Hematopoietic multipotent progenitor cell (in vitro differentiated cells): ENCODE measurements at regions not wholly inside any gene's neighbourhood (a gene's known extent, or its start where the extent isn't known, plus 50 kb on each side); places are given as distances from the start of the nearest gene placed in this dataset.
A peak's percentile ranks its signal among the peaks of the same experiment; 100 is the strongest.
"Not testable (repeated sequence)": the region's sequence is repeated elsewhere in the genome, so short reads cannot be mapped to it uniquely, and the experiment has no call there.

ENCODE experiments used
- DNase-seq, 3 donors: peaks; one replicate each; pipeline ENCODE4 v3.0.0-alpha.2; 2011 to 2015; ENCODE audit warnings: low read depth in 2 of 3, low spot score in 2 of 3

DNA sequence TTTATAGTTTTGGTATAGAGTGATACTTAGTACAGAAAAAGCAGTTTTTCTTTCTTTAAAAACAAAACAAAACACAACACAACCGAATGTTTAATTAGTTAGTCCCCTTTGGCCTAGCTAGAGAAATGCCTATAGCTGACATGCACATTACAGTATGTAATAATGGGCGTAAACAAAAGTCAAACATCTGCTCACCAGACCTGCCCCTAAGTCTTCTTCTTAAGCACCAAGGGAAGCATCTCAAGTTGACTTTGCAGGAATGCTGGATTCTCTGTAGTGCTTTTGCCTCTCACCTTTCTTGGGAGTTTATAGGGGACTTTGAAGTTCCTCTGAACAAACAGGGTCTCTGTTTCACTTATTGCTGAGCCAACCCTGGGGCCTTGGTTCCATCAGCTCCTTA, 143.7 kb downstream of the TM2D1 start:
- DNase-seq, result no peak

DNA sequence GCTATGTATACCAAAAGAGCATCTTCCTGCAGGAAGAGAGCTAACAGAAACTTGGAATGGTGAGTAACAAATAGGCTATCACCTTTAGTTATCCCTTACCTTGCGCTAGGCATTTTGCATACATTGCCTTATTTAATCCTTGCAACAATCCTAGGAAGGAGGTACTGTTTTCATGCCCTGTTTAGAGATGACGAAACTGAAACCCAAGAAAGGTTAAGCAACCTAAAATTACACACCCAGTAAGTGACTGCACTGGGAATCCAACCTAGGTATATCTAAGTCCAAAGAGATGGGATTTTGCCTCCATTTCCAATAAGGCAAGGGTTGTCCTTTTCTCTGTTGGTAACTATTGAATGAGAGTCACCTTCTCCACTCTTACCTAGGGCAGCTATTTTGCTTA, 144.5 kb downstream of the TM2D1 start:
- no peak for DNase-seq

- no peak for DNase-seq
Measured at GRCh38 chr1:61579802-61580201, 145.1 kb downstream of the TM2D1 start.

DNA sequence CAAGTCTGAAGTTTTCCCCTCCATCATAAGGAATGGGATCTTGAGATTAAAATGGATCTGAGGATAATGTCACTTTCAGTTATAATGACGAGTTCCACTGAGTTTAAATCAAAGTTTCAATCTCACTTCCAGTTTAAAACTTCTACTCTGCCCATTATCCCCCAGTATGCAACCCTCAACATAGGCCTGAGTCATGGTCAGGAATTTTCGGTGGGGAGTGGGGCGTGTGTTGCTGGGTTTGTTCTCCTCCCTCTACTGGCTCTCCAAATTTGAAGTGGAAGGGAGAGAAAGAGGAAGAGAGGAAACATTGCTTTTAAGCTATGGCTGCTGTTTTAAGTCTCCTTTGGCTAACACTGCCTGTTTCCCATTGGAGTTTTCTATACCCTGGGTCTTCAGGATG, 152.9 kb downstream of the TM2D1 start:
- DNase-seq, result no peak

DNA sequence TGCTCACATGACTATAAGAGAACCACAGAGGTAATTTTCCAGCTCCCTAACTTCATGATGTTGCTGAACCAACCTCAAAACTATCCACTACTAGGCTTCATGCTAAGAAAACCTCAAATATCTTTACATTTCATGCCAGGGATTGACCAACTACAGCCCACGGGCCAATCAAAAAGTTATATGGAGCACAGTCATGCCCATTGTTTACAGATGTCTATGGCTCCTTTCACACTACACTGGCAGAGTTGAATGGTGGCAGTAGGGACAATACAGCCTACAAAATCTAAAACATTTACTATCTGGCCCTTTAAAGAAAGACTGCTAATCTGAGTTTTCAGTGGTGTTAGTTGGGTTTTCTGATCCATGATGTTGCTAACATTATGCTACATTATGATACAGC, 154.8 kb downstream of the TM2D1 start:
- no peak for DNase-seq

DNA sequence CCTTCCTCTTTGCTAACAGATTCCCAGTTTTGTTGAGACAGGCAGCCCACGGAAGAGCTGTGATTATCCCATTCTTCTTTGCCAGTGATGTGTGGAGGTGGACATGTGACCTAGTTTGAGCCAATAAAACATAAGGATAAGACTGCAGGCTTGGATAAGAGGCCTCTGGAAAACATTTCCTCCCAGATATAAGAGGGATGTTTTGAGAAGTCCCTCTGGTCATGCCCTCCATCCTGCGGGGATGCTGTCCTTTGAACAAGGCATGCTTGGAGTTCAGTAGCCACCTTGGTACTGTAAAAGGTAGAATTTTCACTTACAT, 155.7 kb downstream of the TM2D1 start:
- DNase-seq, result no peak

DNA sequence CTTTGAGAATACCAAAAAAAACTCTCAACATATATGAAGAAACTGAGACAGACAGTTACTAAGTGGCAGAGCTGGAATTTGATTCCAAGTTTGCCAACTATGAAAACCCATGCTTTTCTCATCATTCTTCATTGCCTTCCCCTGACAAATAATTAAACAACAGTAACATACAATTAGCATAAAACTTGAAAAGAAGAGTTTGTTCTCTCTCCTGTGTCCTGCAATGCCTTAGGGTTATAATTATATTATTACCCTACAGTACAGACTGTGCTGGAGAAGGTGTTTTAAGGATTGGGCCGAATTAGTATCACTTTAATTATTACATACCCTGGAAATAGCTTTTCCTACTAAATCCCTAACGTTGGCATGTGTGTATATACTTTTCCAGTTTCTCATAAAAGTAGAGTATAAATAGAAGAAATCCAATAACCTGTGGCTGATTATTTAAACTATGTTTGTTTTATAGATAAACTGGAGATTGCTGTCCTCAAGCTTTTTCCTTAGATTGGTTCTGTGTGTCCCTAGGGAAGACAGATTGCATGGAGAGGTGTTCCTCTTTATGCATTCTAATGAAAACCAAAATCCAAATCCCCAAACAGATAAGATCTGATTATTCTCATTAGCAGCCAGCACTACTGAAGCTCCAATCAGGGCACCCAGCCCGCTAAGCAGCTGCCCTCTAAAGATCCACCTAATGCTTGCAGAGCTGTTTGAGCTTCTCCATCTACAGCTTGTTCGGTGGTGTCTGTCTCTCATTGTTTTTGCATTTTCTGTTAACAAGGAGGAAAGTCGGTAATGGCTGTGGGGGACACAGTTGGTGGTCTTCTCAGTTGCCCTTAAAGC, 156.3 kb downstream of the TM2D1 start:
- DNase-seq, result no peak

DNA sequence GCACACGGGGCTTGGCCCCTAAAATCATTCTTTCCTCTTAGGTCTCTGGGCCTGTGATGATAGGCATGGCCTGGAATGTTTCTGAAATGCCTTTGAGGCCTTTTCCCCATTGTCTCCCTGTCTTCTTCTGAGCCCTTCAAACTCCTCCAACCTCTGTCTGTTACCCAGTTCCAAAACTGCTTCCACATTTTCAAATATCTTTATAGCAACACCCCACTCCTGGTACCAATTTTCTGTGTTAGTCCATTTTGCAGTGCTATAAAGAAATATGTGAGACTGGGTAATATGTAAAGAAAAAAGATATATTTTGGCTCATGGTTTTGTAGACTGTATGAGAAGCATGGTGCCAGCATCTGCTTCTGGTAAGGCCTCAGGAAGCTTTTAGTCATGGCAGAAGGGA, 158.8 kb downstream of the TM2D1 start:
- DNase-seq, result no peak

GRCh38 chr1:61563611-61564010, 161.3 kb downstream of the TM2D1 start:
- DNase-seq, result no peak

DNA sequence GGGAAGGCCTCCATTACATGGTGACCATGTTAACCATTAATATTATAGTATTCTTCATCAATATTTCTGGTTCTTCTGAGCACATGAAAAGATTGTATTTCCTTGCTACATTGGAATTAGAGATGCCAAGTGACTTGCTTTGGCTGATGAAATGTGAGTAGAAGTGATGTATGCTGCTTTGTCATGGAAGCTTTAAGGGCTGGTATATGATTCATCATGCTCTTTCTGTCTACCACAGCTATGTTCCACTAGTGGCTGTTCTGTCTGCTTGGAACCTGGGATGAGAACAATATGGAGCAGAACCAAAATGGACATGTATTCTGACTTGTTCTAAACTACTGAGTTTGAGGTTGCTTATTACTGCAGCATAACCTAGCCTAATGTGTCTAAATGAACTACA, 163.3 kb downstream of the TM2D1 start:
- no peak for DNase-seq

- DNase-seq, result no peak
Measured at GRCh38 chr1:61560385-61560784, 164.6 kb downstream of the TM2D1 start.

DNA sequence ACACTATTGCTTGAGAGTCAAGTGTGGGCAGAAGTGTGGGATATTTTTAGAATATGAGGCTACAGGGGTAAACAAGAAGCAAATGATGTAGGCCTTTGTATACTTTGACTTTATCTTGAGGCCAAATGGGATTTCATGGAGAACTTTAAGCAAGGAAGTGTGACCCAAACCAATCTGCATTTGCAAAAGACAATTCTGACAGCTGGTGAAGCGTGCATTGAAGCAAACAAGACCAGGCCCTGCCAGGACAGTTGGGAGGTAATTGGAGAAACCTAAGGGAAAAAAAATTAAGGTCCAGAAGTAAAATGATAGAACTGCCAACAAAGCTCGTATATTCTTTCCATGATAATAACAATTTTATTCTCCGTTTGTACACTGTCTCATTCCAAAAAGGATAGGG, 168.3 kb downstream of the TM2D1 start:
- DNase-seq, result no peak

- DNase-seq, result no peak
Measured at GRCh38 chr1:61552630-61553305, 172.2 kb downstream of the TM2D1 start.

DNA sequence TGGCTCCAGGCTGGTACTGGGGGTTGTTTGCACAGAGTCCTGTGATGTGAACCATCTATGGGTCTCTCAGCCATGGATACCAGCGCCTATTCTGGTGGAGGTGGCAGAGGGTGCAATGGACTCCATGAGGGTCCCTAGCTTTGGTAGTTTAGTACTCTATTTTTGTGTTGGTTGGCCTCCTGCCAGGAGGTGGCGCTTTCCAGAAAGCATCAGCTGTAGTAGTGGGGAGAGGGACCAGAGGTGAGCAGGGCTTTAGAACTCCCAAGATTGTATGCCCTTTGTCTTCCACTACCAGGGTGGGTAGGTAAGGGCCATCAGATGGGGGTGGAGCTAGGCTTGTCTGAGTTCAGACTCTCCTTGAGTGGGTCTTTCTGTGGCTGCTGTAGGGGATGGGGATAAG, 177.6 kb downstream of the TM2D1 start:
- peak in 1 of 3 donors; percentile 10 for DNase-seq

DNA sequence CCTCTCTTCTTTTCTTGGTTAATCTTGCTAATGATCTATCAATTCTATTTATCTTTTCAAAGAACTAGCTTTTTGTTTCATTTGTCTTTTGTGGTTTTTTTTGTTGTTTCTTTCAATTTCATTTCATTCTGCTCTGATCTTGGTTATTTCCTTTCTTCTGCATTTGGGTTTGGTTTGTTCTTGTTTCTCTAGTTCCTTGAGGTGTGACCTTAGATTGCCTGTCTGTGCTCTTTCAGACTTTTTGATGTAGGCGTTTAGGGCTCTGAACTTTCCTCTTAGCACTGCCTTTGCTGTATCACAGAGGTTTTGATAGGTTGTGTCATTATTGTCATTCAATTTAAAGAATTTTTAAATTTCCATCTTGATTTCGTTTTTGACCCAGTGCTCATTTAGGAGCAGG, 180.1 kb downstream of the TM2D1 start:
- not testable (repeated sequence) for DNase-seq

- not testable (repeated sequence) for DNase-seq
Measured at GRCh38 chr1:61543498-61543897, 181.4 kb downstream of the TM2D1 start.

GRCh38 chr1:61539720-61540462, 185.1 kb downstream of the TM2D1 start:
- DNase-seq, result no peak

- no peak for DNase-seq
Measured at GRCh38 chr1:61538228-61538627, 186.7 kb downstream of the TM2D1 start.

- DNase-seq, result no peak
Measured at GRCh38 chr1:61536174-61537108, 188.5 kb downstream of the TM2D1 start.

GRCh38 chr1:61534847-61535246, 190.1 kb downstream of the TM2D1 start:
- DNase-seq, result no peak

DNA sequence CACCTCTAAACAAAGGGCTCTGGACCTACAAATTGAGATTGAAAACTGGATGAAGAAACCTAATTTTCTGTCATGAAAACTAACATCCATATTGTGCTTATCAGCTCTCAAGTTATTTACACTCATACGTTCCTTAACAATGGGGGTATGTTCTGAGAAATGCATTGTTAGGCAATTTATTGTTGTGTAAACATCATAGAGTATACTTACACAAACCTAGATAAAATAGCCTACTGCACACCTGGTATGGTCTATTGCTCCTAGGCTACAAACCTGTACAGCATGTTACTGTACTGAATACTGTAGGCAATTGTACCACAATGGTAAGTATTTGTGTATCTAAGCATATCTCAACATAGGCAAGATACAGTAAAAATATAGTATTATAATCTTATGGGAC, 191.4 kb downstream of the TM2D1 start:
- DNase-seq, result no peak
